22Rv1 (cell line): ENCODE measurements at regions not wholly inside any gene's neighbourhood (a gene's known extent, or its start where the extent isn't known, plus 50 kb on each side); places are given as distances from the start of the nearest gene placed in this dataset.

ENCODE experiments used
- H3K27ac ChIP-seq: fragments of 450-650 bp; 2 replicates; pipeline ENCODE4 v1.5.1; 2017
- ZFX ChIP-seq: fragments of 450-650 bp; IDR thresholded peaks from 2 replicates; pipeline ENCODE4 v1.6.1; 2017; ENCODE audit warnings: antibody characterized with exemption, borderline replicate concordance
- TF ChIP-seq, protein P1 (sequence below): fragments of 450-650 bp; IDR thresholded peaks from 2 replicates; pipeline ENCODE4 v1.5.1; 2017; ENCODE audit warnings: mild to moderate bottlenecking

GRCh38 chr3:3509665-3510064 lies 289.6 kb upstream of the LRRN1 start:
- TF ChIP-seq, protein P1, sequence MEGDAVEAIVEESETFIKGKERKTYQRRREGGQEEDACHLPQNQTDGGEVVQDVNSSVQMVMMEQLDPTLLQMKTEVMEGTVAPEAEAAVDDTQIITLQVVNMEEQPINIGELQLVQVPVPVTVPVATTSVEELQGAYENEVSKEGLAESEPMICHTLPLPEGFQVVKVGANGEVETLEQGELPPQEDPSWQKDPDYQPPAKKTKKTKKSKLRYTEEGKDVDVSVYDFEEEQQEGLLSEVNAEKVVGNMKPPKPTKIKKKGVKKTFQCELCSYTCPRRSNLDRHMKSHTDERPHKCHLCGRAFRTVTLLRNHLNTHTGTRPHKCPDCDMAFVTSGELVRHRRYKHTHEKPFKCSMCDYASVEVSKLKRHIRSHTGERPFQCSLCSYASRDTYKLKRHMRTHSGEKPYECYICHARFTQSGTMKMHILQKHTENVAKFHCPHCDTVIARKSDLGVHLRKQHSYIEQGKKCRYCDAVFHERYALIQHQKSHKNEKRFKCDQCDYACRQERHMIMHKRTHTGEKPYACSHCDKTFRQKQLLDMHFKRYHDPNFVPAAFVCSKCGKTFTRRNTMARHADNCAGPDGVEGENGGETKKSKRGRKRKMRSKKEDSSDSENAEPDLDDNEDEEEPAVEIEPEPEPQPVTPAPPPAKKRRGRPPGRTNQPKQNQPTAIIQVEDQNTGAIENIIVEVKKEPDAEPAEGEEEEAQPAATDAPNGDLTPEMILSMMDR = no peak
- TF ChIP-seq ZFX = no peak
- H3K27ac ChIP-seq = no peak overlapping the region

DNA sequence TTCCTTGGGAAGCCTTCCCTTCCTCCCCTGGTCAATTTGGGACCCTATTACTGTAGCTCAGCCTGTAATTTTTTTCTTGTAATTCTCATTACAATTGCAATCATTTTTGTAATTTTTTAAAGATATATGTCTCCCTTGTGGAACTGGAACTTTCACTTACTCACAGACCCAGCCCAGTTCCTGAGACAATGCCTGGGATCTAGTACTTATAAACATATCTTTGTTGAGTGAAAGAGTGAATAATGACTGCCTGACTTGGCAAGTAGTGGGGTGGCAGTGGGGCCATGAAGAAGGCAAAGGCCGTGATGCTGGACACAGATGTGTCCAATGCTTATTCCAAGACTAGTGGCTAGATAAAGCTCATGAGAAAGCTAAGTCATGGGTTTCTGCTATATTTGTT lies 294.5 kb upstream of the LRRN1 start:
- TF ChIP-seq, protein P1 = no peak
- no peak for TF ChIP-seq ZFX
- no peak overlapping the region for H3K27ac ChIP-seq

- no peak overlapping the region for H3K27ac ChIP-seq
- TF ChIP-seq, protein P1 = no peak
- no peak for TF ChIP-seq ZFX
Observed at GRCh38 chr3:3503411-3503810, 295.8 kb upstream of the LRRN1 start.

DNA sequence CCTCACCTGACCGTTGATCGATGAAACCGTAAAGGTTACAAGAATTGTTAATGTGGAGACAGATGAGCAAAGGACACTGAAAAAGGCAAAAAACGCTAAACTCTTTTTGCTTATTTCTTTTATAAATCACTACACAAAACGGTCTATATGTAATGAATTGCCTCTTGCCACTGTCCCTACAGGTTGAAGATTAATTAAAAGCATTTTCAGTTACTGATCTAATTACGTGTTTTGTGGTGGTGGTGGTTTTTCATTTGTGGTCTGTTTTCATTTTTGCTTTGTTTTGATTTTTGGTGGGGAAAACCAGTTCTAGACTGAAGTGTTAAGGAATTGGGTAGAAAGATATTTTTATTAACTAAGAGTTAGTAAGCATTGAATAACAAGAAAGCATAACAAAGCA lies 299.2 kb upstream of the LRRN1 start:
- TF ChIP-seq ZFX = no peak
- TF ChIP-seq, protein P1 = no peak
- no peak overlapping the region for H3K27ac ChIP-seq

DNA sequence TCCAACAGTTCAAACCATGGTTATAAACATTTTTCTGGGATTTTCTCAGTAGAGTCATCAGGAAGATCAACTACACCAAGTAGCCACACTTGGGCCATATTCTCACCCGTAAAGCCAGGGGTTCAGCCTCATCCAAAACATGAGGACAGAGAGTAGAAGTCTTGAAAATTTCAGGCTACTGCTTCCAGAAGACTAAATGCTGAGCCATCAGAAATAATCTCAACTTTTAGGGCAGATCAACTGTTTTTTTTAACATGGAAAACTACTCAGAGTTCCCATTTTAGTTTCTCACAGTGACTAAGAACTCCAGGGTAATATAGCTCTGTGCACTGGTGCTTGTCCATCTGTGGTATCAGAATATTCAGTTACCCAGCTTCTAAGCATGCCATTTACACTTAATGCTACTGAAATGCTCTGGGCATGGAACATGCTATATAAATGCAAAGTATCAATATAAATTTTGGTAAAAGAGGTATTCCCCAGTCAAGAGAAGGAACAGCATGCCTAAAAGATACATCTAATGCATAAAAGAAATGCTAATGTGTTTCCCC lies 300.1 kb upstream of the LRRN1 start:
- TF ChIP-seq, protein P1 = no peak
- no peak for TF ChIP-seq ZFX
- no peak overlapping the region for H3K27ac ChIP-seq

GRCh38 chr3:3495611-3496010 lies 303.6 kb upstream of the LRRN1 start:
- TF ChIP-seq, protein P1 = no peak
- no peak for TF ChIP-seq ZFX

DNA sequence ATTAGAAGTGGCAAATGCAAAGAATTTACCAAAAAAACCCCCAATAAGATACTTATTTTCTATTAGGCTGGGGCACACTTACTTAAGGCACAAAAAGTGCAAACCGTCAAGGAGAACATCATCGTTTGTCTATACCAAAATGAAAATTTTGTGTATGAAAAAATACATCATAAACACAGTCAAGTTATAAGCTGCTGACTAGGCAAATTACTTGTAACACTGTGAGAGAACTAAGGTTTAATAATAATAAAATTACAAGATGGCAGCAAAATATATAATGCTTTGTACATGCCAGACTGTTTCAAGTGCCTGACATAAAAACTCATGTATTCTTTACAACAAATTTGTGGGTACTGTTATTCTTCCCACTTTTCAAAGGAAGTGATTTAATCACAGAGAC lies 297.2 kb upstream of the CRBN start:
- TF ChIP-seq, protein P1 = no peak
- TF ChIP-seq ZFX = no peak
- H3K27ac ChIP-seq = no peak overlapping the region

More at GRCh38 chr3:3495611-3496010, 303.6 kb upstream of the LRRN1 start:
- H3K27ac ChIP-seq = no peak overlapping the region
